Neural cell (in vitro differentiated cells): ENCODE measurements at regions not wholly inside any gene's neighbourhood (a gene's known extent, or its start where the extent isn't known, plus 50 kb on each side); places are given as distances from the start of the nearest gene placed in this dataset.

Source experiments
- H2AFZ ChIP-seq: fragments of 200-600, 300-800 bp; sonication (generic), shearing (Covaris generic); 2 replicates; pipeline ENCODE4 v1.6.0; 2014; ENCODE audit warnings: low read depth, mild to moderate bottlenecking, antibody characterized with exemption, low read length, moderate library complexity
- H3F3A ChIP-seq: fragments of 200-600 bp; shearing (Covaris generic); 2 replicates; pipeline ENCODE4 v1.6.1; 2016; ENCODE audit warnings: mild to moderate bottlenecking, moderate library complexity, mixed read lengths, antibody characterized with exemption, low read length; ENCODE audit not compliant: insufficient read depth, poor library complexity, severe bottlenecking
- H3K27ac ChIP-seq: fragments of 200-600, 300-800 bp; sonication (generic), shearing (Covaris generic); 2 replicates; pipeline ENCODE4 v1.5.1; 2014; ENCODE audit warnings: mild to moderate bottlenecking, low read length, moderate library complexity
- H3K27me3 ChIP-seq: fragments of 300-800, 200-600 bp; sonication (generic), shearing (Covaris generic); 2 replicates; pipeline ENCODE4 v1.6.0; 2014; ENCODE audit warnings: mild to moderate bottlenecking, low read depth, low read length, moderate library complexity; ENCODE audit not compliant: insufficient read depth
- H3K36me3 ChIP-seq: fragments of 300-800, 200-600 bp; sonication (generic), shearing (Covaris generic); 2 replicates; pipeline ENCODE4 v1.5.1; 2014; ENCODE audit warnings: mild to moderate bottlenecking, antibody characterized with exemption, low read length, moderate library complexity; ENCODE audit not compliant: insufficient read depth
- H3K4me2 ChIP-seq: fragments of 300-800, 200-600 bp; sonication (generic), shearing (Covaris generic); 2 replicates; pipeline ENCODE4 v1.6.0; 2014; ENCODE audit warnings: mild to moderate bottlenecking, low read length
- H3K4me3 ChIP-seq: fragments of 300-800, 200-600 bp; sonication (generic), shearing (Covaris generic); 2 replicates; pipeline ENCODE4 v1.5.1; 2014; ENCODE audit warnings: mild to moderate bottlenecking, low read length, moderate library complexity
- H3K79me2 ChIP-seq: fragments of 200-600 bp; shearing (Covaris generic); replicated peaks from 2 replicates; pipeline ENCODE4 v1.6.0; 2014; ENCODE audit warnings: mild to moderate bottlenecking, low read length, moderate library complexity; ENCODE audit not compliant: insufficient read depth
- H3K9ac ChIP-seq: fragments of 300-800, 200-600 bp; sonication (generic), shearing (Covaris generic); 2 replicates; pipeline ENCODE4 v1.6.1; 2016; ENCODE audit warnings: mild to moderate bottlenecking, low read length, mixed read lengths
- H3K9me2 ChIP-seq: fragments of 200-600 bp; shearing (Covaris generic); 2 replicates; pipeline ENCODE4 v1.6.1; 2016; ENCODE audit warnings: mild to moderate bottlenecking, low read length, mixed read lengths; ENCODE audit not compliant: insufficient read depth
- H3K9me3 ChIP-seq: fragments of 200-600, 300-800 bp; sonication (generic), shearing (Covaris generic); 2 replicates; pipeline ENCODE4 v1.6.1; 2016; ENCODE audit warnings: mild to moderate bottlenecking, mixed run types, low read length, moderate library complexity, mixed read lengths
- H4K20me1 ChIP-seq: fragments of 200-600 bp; shearing (Covaris generic); 2 replicates; pipeline ENCODE4 v1.6.1; 2016; ENCODE audit warnings: mild to moderate bottlenecking, mixed run types; ENCODE audit not compliant: insufficient read depth
- CTCF ChIP-seq: fragments of 450-650 bp; IDR thresholded peaks from 2 replicates; pipeline ENCODE4 v1.5.1; 2014; ENCODE audit warnings: antibody characterized with exemption, mild to moderate bottlenecking, moderate library complexity; ENCODE audit not compliant: poor library complexity, severe bottlenecking
- EP300 ChIP-seq: fragments of 450-650 bp; conservative IDR thresholded peaks from 2 replicates; pipeline ENCODE4 v1.6.1; 2014; ENCODE audit warnings: antibody characterized with exemption, mild to moderate bottlenecking, moderate library complexity; ENCODE audit not compliant: poor library complexity, severe bottlenecking
- EZH2 ChIP-seq: fragments of 200-600, 300-800 bp; shearing (Covaris generic), sonication (generic); IDR thresholded peaks from 2 replicates; pipeline ENCODE4 v1.6.1; 2014; ENCODE audit warnings: antibody characterized with exemption, low read length, borderline replicate concordance, mild to moderate bottlenecking; ENCODE audit not compliant: insufficient read depth, poor library complexity, severe bottlenecking
- MXI1 ChIP-seq: fragments of 450-650 bp; conservative IDR thresholded peaks from 2 replicates; pipeline ENCODE4 v1.6.1; 2014; ENCODE audit warnings: antibody characterized with exemption, mild to moderate bottlenecking; ENCODE audit not compliant: poor library complexity, severe bottlenecking
- POLR2AphosphoS5 ChIP-seq: IDR thresholded peaks from 2 replicates; pipeline ENCODE4 v1.6.1; 2012
- RAD21 ChIP-seq: fragments of 450-650 bp; conservative IDR thresholded peaks from 2 replicates; pipeline ENCODE4 v1.6.1; 2014; ENCODE audit warnings: antibody characterized with exemption, mild to moderate bottlenecking, moderate library complexity
- REST ChIP-seq: IDR thresholded peaks from 2 replicates; pipeline ENCODE4 v1.6.1; 2012; ENCODE audit warnings: borderline replicate concordance
- SMC3 ChIP-seq: fragments of 450-650 bp; conservative IDR thresholded peaks from 2 replicates; pipeline ENCODE4 v1.6.1; 2014; ENCODE audit warnings: antibody characterized with exemption, mild to moderate bottlenecking, moderate library complexity; ENCODE audit not compliant: poor library complexity
- TAF1 ChIP-seq: IDR thresholded peaks from 2 replicates; pipeline ENCODE4 v1.6.1; 2012; ENCODE audit warnings: low read depth

DNA sequence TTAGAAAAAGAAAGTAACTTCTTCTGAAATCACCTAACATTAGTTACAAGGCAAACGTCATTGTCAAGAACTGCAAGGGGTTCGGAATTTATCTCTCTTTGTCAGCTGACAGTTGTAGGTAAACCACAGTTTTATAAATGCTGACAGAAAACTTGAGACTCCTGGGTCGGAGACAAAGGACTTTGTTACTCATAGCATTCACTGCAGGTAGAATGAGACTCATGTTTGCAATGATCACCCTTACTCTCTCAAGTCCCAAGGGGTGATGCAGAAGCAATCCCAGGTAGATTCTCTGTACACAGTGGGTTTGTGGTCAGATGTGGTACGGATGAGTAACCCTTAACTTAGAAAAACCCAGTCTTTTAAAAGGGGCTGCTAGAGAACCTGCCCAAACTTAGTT is 757.8 kb downstream of the TRIB2 start:
- H4K20me1 ChIP-seq: no peaks in the 10 kb centered on the region
- no peak overlapping the region for H2AFZ ChIP-seq
- no peak overlapping the region for H3K9ac ChIP-seq
- no peaks in the 10 kb centered on the region for H3K27me3 ChIP-seq
- no peak overlapping the region for H3K4me2 ChIP-seq
- H3F3A ChIP-seq: peaks cover 7% of the 10 kb centered on the region
- H3K9me2 ChIP-seq: no peaks in the 10 kb centered on the region
- H3K4me3 ChIP-seq: no peak overlapping the region
- no peaks in the 10 kb centered on the region for H3K9me3 ChIP-seq
- TF ChIP-seq TAF1: no peak
- no peak for TF ChIP-seq EZH2
- no peak for TF ChIP-seq RAD21
- TF ChIP-seq POLR2AphosphoS5: no peak
- TF ChIP-seq CTCF: no peak
- no peak for TF ChIP-seq EP300
- TF ChIP-seq MXI1: no peak
- no peak for TF ChIP-seq SMC3
- no peak for TF ChIP-seq REST
- no peaks in the 10 kb centered on the region for H3K36me3 ChIP-seq
- H3K79me2 ChIP-seq: no peaks in the 10 kb centered on the region
- no peak overlapping the region for H3K27ac ChIP-seq

DNA sequence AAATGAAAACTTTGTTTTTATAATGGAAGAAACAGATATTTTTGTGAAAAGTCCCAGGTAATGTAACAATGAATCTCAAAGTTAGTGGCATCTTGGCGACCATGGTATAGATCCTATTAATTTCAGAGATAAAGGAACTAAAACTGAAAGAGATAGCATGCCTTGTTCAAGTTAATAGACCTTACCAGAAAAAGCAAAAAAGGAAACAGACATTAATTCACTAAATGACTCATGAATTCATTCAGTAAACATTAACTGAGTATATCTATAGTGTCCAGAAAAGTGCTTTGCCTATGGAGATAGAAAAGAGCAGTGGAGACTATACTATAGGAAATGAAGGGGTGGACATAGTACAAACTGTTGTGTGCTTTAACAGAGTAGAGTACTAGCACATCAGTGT is 763.3 kb downstream of the TRIB2 start:
- TF ChIP-seq TAF1 (no peak), POLR2AphosphoS5 (no peak), SMC3 (no peak), CTCF (no peak), REST (no peak), MXI1 (no peak), EZH2 (no peak), EP300 (no peak), RAD21 (no peak)
- Histone ChIP-seq H3K9ac (no peak overlapping the region), H2AFZ (no peak overlapping the region), H3K36me3 (no peaks in the 10 kb centered on the region), H3K9me2 (no peaks in the 10 kb centered on the region), H3K27me3 (no peaks in the 10 kb centered on the region), H3K4me3 (no peak overlapping the region), H3K79me2 (no peaks in the 10 kb centered on the region), H3K9me3 (no peaks in the 10 kb centered on the region), H3K27ac (no peak overlapping the region), H3K4me2 (no peak overlapping the region), H4K20me1 (no peaks in the 10 kb centered on the region), H3F3A (no peaks in the 10 kb centered on the region)
